Astrocyte (in vitro differentiated cells and primary cell): ENCODE measurements at regions not wholly inside any gene's neighbourhood (a gene's known extent, or its start where the extent isn't known, plus 50 kb on each side); places are given as distances from the start of the nearest gene placed in this dataset.

Source experiments
- CTCF ChIP-seq: IDR thresholded peaks from 2 replicates; pipeline ENCODE4 v1.5.1; 2011; ENCODE audit warnings: low read depth, mild to moderate bottlenecking, inconsistent platforms, low read length, moderate library complexity; ENCODE audit not compliant: insufficient read depth
- EZH2 ChIP-seq: IDR thresholded peaks from 2 replicates; pipeline ENCODE4 v1.6.1; 2012; ENCODE audit warnings: mild to moderate bottlenecking, low read length, inconsistent platforms; ENCODE audit not compliant: insufficient read depth

GRCh38 chr11:92885600-92885999, 83.9 kb upstream of the MTNR1B start:
- no peak for TF ChIP-seq CTCF
- TF ChIP-seq EZH2 = no peak
